HG03521 (cell line): ENCODE measurements at regions not wholly inside any gene's neighbourhood (a gene's known extent, or its start where the extent isn't known, plus 50 kb on each side); places are given as distances from the start of the nearest gene placed in this dataset.
"Not testable (repeated sequence)": the region's sequence is repeated elsewhere in the genome, so short reads cannot be mapped to it uniquely, and the experiment has no call there.

ENCODE experiments used
- ATAC-seq: cut with Tn5 transposase; IDR thresholded peaks from one replicate; pipeline ENCODE4 v1.9.1; 2021; ENCODE audit warnings: mild to moderate bottlenecking, moderate library complexity; ENCODE audit not compliant: unreplicated experiment

- ATAC-seq = no peak
These were observed 134.6 kb upstream of the BOD1L1 start for GRCh38 chr4:13762130-13762529.

- no peak for ATAC-seq
These were observed 136.2 kb upstream of the BOD1L1 start for GRCh38 chr4:13763707-13764106.

GRCh38 chr4:13765539-13765938, 138.0 kb upstream of the BOD1L1 start:
- ATAC-seq = no peak

- no peak for ATAC-seq
These were observed 139.4 kb upstream of the BOD1L1 start for GRCh38 chr4:13766761-13767540.

- ATAC-seq = no peak
These were observed 149.8 kb upstream of the BOD1L1 start for GRCh38 chr4:13777341-13777740.

- no peak for ATAC-seq
These were observed 150.8 kb upstream of the BOD1L1 start for GRCh38 chr4:13778367-13778766.

GRCh38 chr4:13782231-13782630, 154.7 kb upstream of the BOD1L1 start:
- ATAC-seq = no peak

GRCh38 chr4:13783800-13784411, 156.4 kb upstream of the BOD1L1 start:
- ATAC-seq = no peak

- no peak for ATAC-seq
These were observed 165.6 kb upstream of the BOD1L1 start for GRCh38 chr4:13793020-13793710.

GRCh38 chr4:13794819-13795565, 167.5 kb upstream of the BOD1L1 start:
- ATAC-seq = no peak

- ATAC-seq = no peak
These were observed 169.5 kb upstream of the BOD1L1 start for GRCh38 chr4:13797061-13797460.

- no peak for ATAC-seq
These were observed 187.7 kb upstream of the BOD1L1 start for GRCh38 chr4:13815231-13815630.

- ATAC-seq = no peak
These were observed 188.9 kb upstream of the BOD1L1 start for GRCh38 chr4:13816472-13816871.

GRCh38 chr4:13821522-13821921, 194.0 kb upstream of the BOD1L1 start:
- no peak for ATAC-seq

GRCh38 chr4:13825822-13826221, 198.3 kb upstream of the BOD1L1 start:
- not testable (repeated sequence) for ATAC-seq

GRCh38 chr4:13829457-13829856, 201.9 kb upstream of the BOD1L1 start:
- no peak for ATAC-seq

GRCh38 chr4:13830449-13830848, 202.9 kb upstream of the BOD1L1 start:
- ATAC-seq = no peak

GRCh38 chr4:13833171-13833804, 205.8 kb upstream of the BOD1L1 start:
- no peak for ATAC-seq

- ATAC-seq = no peak
These were observed 209.7 kb upstream of the BOD1L1 start for GRCh38 chr4:13836946-13837912.
